ENCODE measurements at regions not wholly inside any gene's neighbourhood (a gene's known extent, or its start where the extent isn't known, plus 50 kb on each side); places are given as distances from the start of the nearest gene placed in this dataset.

GRCh38 chr5:72009280-72009679, 98.0 kb upstream of the MAP1B start:
- DNase-seq: no peak

GRCh38 chr5:72010430-72010829, 96.8 kb upstream of the MAP1B start:
- DNase-seq: no peak

GRCh38 chr5:72012906-72013305, 94.4 kb upstream of the MAP1B start:
- DNase-seq: no peak

- DNase-seq: no peak
These were observed 93.3 kb upstream of the MAP1B start for GRCh38 chr5:72013766-72014624.

GRCh38 chr5:72015103-72015548, 92.1 kb upstream of the MAP1B start:
- DNase-seq: no peak

GRCh38 chr5:72018143-72018803, 89.0 kb upstream of the MAP1B start:
- no peak for DNase-seq

GRCh38 chr5:72020161-72020983, 86.9 kb upstream of the MAP1B start:
- DNase-seq: no peak

- no peak for DNase-seq
These were observed 85.5 kb upstream of the MAP1B start for GRCh38 chr5:72021651-72022357.

- DNase-seq: no peak
These were observed 78.9 kb upstream of the MAP1B start for GRCh38 chr5:72028382-72028781.

- no peak for DNase-seq
These were observed 77.0 kb upstream of the MAP1B start for GRCh38 chr5:72030237-72030636.

GRCh38 chr5:72032788-72033187, 74.5 kb upstream of the MAP1B start:
- DNase-seq: no peak

- no peak for DNase-seq
These were observed 72.5 kb upstream of the MAP1B start for GRCh38 chr5:72034770-72035169.

GRCh38 chr5:72035831-72036230, 71.4 kb upstream of the MAP1B start:
- no peak for DNase-seq

- DNase-seq: no peak
These were observed 70.3 kb upstream of the MAP1B start for GRCh38 chr5:72036951-72037350.

GRCh38 chr5:72040513-72040912, 66.8 kb upstream of the MAP1B start:
- no peak for DNase-seq

- no peak for DNase-seq
These were observed 65.6 kb upstream of the MAP1B start for GRCh38 chr5:72041654-72042053.

GRCh38 chr5:72042097-72042496, 65.2 kb upstream of the MAP1B start:
- no peak for DNase-seq

- DNase-seq: no peak
These were observed 61.6 kb upstream of the MAP1B start for GRCh38 chr5:72045692-72046091.

- no peak for DNase-seq
These were observed 61.2 kb upstream of the MAP1B start for GRCh38 chr5:72046106-72046505.

- DNase-seq: no peak
These were observed 51.6 kb upstream of the MAP1B start for GRCh38 chr5:72055636-72056035.
